ENCODE measurements at regions not wholly inside any gene's neighbourhood (a gene's known extent, or its start where the extent isn't known, plus 50 kb on each side); places are given as distances from the start of the nearest gene placed in this dataset.

DNA sequence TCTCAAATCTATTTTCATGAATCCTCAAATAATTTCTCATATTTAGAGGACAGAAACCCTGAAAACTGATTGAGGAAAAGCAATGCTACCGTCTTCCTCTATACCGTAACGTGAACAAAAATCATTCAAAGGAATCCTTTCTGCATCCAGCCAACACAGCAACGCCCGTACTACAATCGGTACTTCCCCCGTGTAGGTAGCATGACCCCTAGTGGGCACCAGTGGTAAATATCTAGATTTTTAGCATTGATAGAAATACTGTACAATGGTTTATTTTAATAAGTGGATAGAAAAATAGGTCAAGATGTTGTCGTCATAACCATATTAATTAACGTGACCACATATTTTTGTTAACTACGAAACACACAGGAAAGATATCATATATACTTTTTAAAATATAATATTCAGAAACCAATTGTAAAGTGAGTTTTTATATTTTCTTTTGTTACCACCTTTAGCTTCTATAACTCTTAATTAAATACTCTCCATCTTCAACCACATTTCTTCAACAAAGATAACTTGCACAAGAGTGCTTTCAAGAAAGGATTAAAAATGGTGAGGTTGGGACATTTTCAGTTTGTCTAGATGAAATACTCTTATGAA, 194.1 kb downstream of the SS18 start:
- no peak overlapping the region for H3K27ac Mint-ChIP-seq (ENCODE audit: unreplicated experiment)
- no TSS peak for BruUV-seq (replicated peaks)
- H3K36me3 ChIP-seq (ENCODE audit: control insufficient read depth, insufficient read depth, low read length): no peaks in the 10 kb centered on the region
- no peaks in the 10 kb centered on the region for H3K4me1 ChIP-seq
- H3K9me3 ChIP-seq: no peaks in the 10 kb centered on the region
- no peaks in the 10 kb centered on the region for H3K36me3 Mint-ChIP-seq (ENCODE audit: insufficient read depth, unreplicated experiment)
- peaks cover 6% of the 10 kb centered on the region for H3K4me1 Mint-ChIP-seq (ENCODE audit: low read depth, unreplicated experiment)
- H3K4me3 Mint-ChIP-seq (ENCODE audit: unreplicated experiment): no peak overlapping the region
- no peak overlapping the region for H3K4me3 ChIP-seq (ENCODE audit: low read depth, low read length)
- intact Hi-C loops (cut with micrococcal nuclease; ENCODE audit: unreplicated experiment): no loop called here
- CTCF ChIA-PET: no interaction called here
- TF ChIP-seq CTCF (IDR thresholded peaks at IDR 0.05; ENCODE audit: insufficient read depth in 1 of 2, low read depth in 1 of 2, low read length in 1 of 2, severe bottlenecking in 1 of 2, unreplicated experiment in 1 of 2): peak; percentile 44 to 54
- peak in 1 of 2 experiments; percentile 30 for DNase-seq
- H3K27me3 ChIP-seq (replicated peaks; ENCODE audit: control insufficient read depth, insufficient read depth, low read length): no peaks in the 10 kb centered on the region
- POLR2A ChIA-PET: no interaction called here
- H3K27me3 Mint-ChIP-seq (ENCODE audit: insufficient read depth, unreplicated experiment): peaks cover 9% of the 10 kb centered on the region
- H3K9me3 Mint-ChIP-seq (ENCODE audit: unreplicated experiment): no peaks in the 10 kb centered on the region

DNA sequence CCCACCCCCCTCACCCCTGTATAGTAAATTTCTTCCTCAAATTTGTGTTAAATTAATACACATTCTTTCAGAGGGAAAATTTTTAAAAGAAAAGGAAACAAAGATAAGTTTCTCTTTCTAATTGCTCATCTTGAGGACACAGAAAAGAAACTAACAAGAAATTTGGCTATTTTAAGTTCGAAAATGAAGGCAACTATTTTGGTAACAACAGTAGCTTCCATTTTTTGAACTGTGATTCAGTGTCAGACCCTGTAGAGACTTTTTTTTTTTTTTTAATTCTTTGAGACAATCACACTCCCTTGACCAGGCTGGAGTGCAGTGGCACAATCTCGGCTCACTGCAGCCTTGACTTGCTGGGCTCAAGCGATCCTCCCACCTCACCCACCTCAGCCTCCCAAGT, 194.9 kb downstream of the SS18 start:
- H3K4me1 Mint-ChIP-seq (ENCODE audit: low read depth, unreplicated experiment): peaks cover 6% of the 10 kb centered on the region
- ChIA-PET POLR2A (no interaction called here), CTCF (no interaction called here)
- H3K9me3 Mint-ChIP-seq (ENCODE audit: unreplicated experiment): no peaks in the 10 kb centered on the region
- no peak overlapping the region for H3K4me3 ChIP-seq (ENCODE audit: low read depth, low read length)
- no peaks in the 10 kb centered on the region for H3K36me3 Mint-ChIP-seq (ENCODE audit: insufficient read depth, unreplicated experiment)
- H3K27me3 ChIP-seq (replicated peaks; ENCODE audit: control insufficient read depth, insufficient read depth, low read length): no peaks in the 10 kb centered on the region
- DNase-seq: no peak
- no peak overlapping the region for H3K27ac Mint-ChIP-seq (ENCODE audit: unreplicated experiment)
- intact Hi-C loops (cut with micrococcal nuclease; ENCODE audit: unreplicated experiment): no loop called here
- H3K9me3 ChIP-seq: no peaks in the 10 kb centered on the region
- BruUV-seq (replicated peaks): no TSS peak
- H3K27me3 Mint-ChIP-seq (ENCODE audit: insufficient read depth, unreplicated experiment): peaks cover 9% of the 10 kb centered on the region
- no peak overlapping the region for H3K4me3 Mint-ChIP-seq (ENCODE audit: unreplicated experiment)
- no peak for TF ChIP-seq CTCF (IDR thresholded peaks at IDR 0.05; ENCODE audit: insufficient read depth in 1 of 2, low read depth in 1 of 2, low read length in 1 of 2, severe bottlenecking in 1 of 2, unreplicated experiment in 1 of 2)
- no peaks in the 10 kb centered on the region for H3K36me3 ChIP-seq (ENCODE audit: control insufficient read depth, insufficient read depth, low read length)
- H3K4me1 ChIP-seq: no peaks in the 10 kb centered on the region

GRCh38 chr18:25886283-25886682, 204.1 kb downstream of the SS18 start:
- POLR2A ChIA-PET: no interaction called here
- CTCF ChIA-PET: no interaction called here

More at GRCh38 chr18:25886283-25886682, 204.1 kb downstream of the SS18 start:
- Histone ChIP-seq H3K4me1 (no peaks in the 10 kb centered on the region), H3K36me3 (ENCODE audit: control insufficient read depth, insufficient read depth, low read length) (no peaks in the 10 kb centered on the region), H3K9me3 (no peaks in the 10 kb centered on the region), H3K27me3 (replicated peaks; ENCODE audit: control insufficient read depth, insufficient read depth, low read length) (no peaks in the 10 kb centered on the region), H3K4me3 (ENCODE audit: low read depth, low read length) (no peak overlapping the region)
- Mint-ChIP-seq H3K27me3 (ENCODE audit: insufficient read depth, unreplicated experiment) (peaks cover 5% of the 10 kb centered on the region), H3K4me1 (ENCODE audit: low read depth, unreplicated experiment) (peaks cover 5% of the 10 kb centered on the region), H3K36me3 (ENCODE audit: insufficient read depth, unreplicated experiment) (no peaks in the 10 kb centered on the region), H3K9me3 (ENCODE audit: unreplicated experiment) (peaks cover 7% of the 10 kb centered on the region), H3K27ac (ENCODE audit: unreplicated experiment) (no peak overlapping the region), H3K4me3 (ENCODE audit: unreplicated experiment) (no peak overlapping the region)
- intact Hi-C loops (cut with micrococcal nuclease; ENCODE audit: unreplicated experiment): no loop called here
- DNase-seq: no peak
- TF ChIP-seq CTCF (IDR thresholded peaks at IDR 0.05; ENCODE audit: insufficient read depth in 1 of 2, low read depth in 1 of 2, low read length in 1 of 2, severe bottlenecking in 1 of 2, unreplicated experiment in 1 of 2): no peak
- BruUV-seq (replicated peaks): no TSS peak
